ENCODE measurements at regions not wholly inside any gene's neighbourhood (a gene's known extent, or its start where the extent isn't known, plus 50 kb on each side); places are given as distances from the start of the nearest gene placed in this dataset.
"Not testable (repeated sequence)": the region's sequence is repeated elsewhere in the genome, so short reads cannot be mapped to it uniquely, and the experiment has no call there.

- Histone ChIP-seq H3K27ac (ENCODE audit: low read depth in 1 of 3, low read length in 2 of 3) (no peak overlapping the region), H3K36me3 (ENCODE audit: control insufficient read depth in 3 of 3, insufficient read depth in 2 of 3, low read depth in 1 of 3, low read length in 3 of 3) (no peaks in the 10 kb centered on the region), H3K4me1 (ENCODE audit: control insufficient read depth in 3 of 3, insufficient read depth in 2 of 3, low read depth in 1 of 3, low read length in 2 of 3) (peaks cover 0 to 2% (median 0%) of the 10 kb centered on the region in 3 donors), H3K9me3 (ENCODE audit: control insufficient read depth in 2 of 2, insufficient read depth in 1 of 2, low read depth in 1 of 2, low read length in 1 of 2) (no peaks in the 10 kb centered on the region), H3K4me3 (ENCODE audit: low read depth in 1 of 3, low read length in 3 of 3) (no peak overlapping the region), H3K27me3 (ENCODE audit: control insufficient read depth in 3 of 3, insufficient read depth in 3 of 3, low read length in 3 of 3) (no peaks in the 10 kb centered on the region)
- no peak for DNase-seq
- FAIRE-seq = no peak
- 72 to 81% (median 80%) methylated on average over 3 of the region's 3 CpGs for WGBS, 3 donors
Observed at GRCh38 chr3:40753951-40754350, 229.2 kb downstream of the ZNF621 start.

- Histone ChIP-seq H3K9me3 (ENCODE audit: control insufficient read depth in 2 of 2, insufficient read depth in 1 of 2, low read depth in 1 of 2, low read length in 1 of 2) (no peaks in the 10 kb centered on the region), H3K27me3 (ENCODE audit: control insufficient read depth in 3 of 3, insufficient read depth in 3 of 3, low read length in 3 of 3) (no peaks in the 10 kb centered on the region), H3K36me3 (ENCODE audit: control insufficient read depth in 3 of 3, insufficient read depth in 2 of 3, low read depth in 1 of 3, low read length in 3 of 3) (no peaks in the 10 kb centered on the region), H3K4me1 (ENCODE audit: control insufficient read depth in 3 of 3, insufficient read depth in 2 of 3, low read depth in 1 of 3, low read length in 2 of 3) (peaks cover 0 to 2% (median 0%) of the 10 kb centered on the region in 3 donors), H3K27ac (ENCODE audit: low read depth in 1 of 3, low read length in 2 of 3) (no peak overlapping the region), H3K4me3 (ENCODE audit: low read depth in 1 of 3, low read length in 3 of 3) (no peak overlapping the region)
- FAIRE-seq (no peak), DNase-seq (no peak)
- 26 to 60% (median 42%) methylated on average over 2 of the region's 2 CpGs for WGBS, 3 donors
Observed at GRCh38 chr3:40754994-40755393, 230.2 kb downstream of the ZNF621 start.

- 75 to 100% (median 87%) methylated on average over 1 of the region's 1 CpG for WGBS, 3 donors
- Histone ChIP-seq H3K27ac (ENCODE audit: low read depth in 1 of 3, low read length in 2 of 3) (no peak overlapping the region), H3K36me3 (ENCODE audit: control insufficient read depth in 3 of 3, insufficient read depth in 2 of 3, low read depth in 1 of 3, low read length in 3 of 3) (no peaks in the 10 kb centered on the region), H3K9me3 (ENCODE audit: control insufficient read depth in 2 of 2, insufficient read depth in 1 of 2, low read depth in 1 of 2, low read length in 1 of 2) (no peaks in the 10 kb centered on the region), H3K27me3 (ENCODE audit: control insufficient read depth in 3 of 3, insufficient read depth in 3 of 3, low read length in 3 of 3) (no peaks in the 10 kb centered on the region), H3K4me3 (ENCODE audit: low read depth in 1 of 3, low read length in 3 of 3) (no peak overlapping the region), H3K4me1 (ENCODE audit: control insufficient read depth in 3 of 3, insufficient read depth in 2 of 3, low read depth in 1 of 3, low read length in 2 of 3) (no peaks in the 10 kb centered on the region)
- DNase-seq = no peak
- no peak for FAIRE-seq
Observed at GRCh38 chr3:40756500-40756899, 231.7 kb downstream of the ZNF621 start.

GRCh38 chr3:40762771-40763170 is 238.0 kb downstream of the ZNF621 start:
- not testable (repeated sequence) for DNase-seq; H3K4me3 ChIP-seq (ENCODE audit: low read depth in 1 of 3, low read length in 3 of 3); H3K27ac ChIP-seq (ENCODE audit: low read depth in 1 of 3, low read length in 2 of 3); FAIRE-seq; H3K9me3 ChIP-seq (ENCODE audit: control insufficient read depth in 2 of 2, insufficient read depth in 1 of 2, low read depth in 1 of 2, low read length in 1 of 2); H3K36me3 ChIP-seq (ENCODE audit: control insufficient read depth in 3 of 3, insufficient read depth in 2 of 3, low read depth in 1 of 3, low read length in 3 of 3); H3K4me1 ChIP-seq (ENCODE audit: control insufficient read depth in 3 of 3, insufficient read depth in 2 of 3, low read depth in 1 of 3, low read length in 2 of 3); H3K27me3 ChIP-seq (ENCODE audit: control insufficient read depth in 3 of 3, insufficient read depth in 3 of 3, low read length in 3 of 3)
- WGBS, 3 donors = 69 to 82% (median 73%) methylated on average over 1 of the region's 1 CpG

GRCh38 chr3:40763807-40764206 is 239.0 kb downstream of the ZNF621 start:
- WGBS, 3 donors = 88 to 93% (median 92%) methylated on average over 4 of the region's 4 CpGs
- no peak for FAIRE-seq

GRCh38 chr3:40764747-40765146 is 240.0 kb downstream of the ZNF621 start:
- H3K27me3 ChIP-seq (ENCODE audit: control insufficient read depth in 3 of 3, insufficient read depth in 3 of 3, low read length in 3 of 3) = no peaks in the 10 kb centered on the region
- WGBS, 3 donors = 8 to 59% (median 26%) methylated on average over 2 of the region's 2 CpGs
- H3K27ac ChIP-seq (ENCODE audit: low read depth in 1 of 3, low read length in 2 of 3) = peak overlapping the region in 1 of 3 donors; percentile 25
- no peaks in the 10 kb centered on the region for H3K36me3 ChIP-seq (ENCODE audit: control insufficient read depth in 3 of 3, insufficient read depth in 2 of 3, low read depth in 1 of 3, low read length in 3 of 3)
- H3K4me3 ChIP-seq (ENCODE audit: low read depth in 1 of 3, low read length in 3 of 3) = no peak overlapping the region
- FAIRE-seq (no peak), DNase-seq (peak; percentile 49 to 52)
- H3K9me3 ChIP-seq (ENCODE audit: control insufficient read depth in 2 of 2, insufficient read depth in 1 of 2, low read depth in 1 of 2, low read length in 1 of 2) = peaks cover 0 to 3% of the 10 kb centered on the region in 2 donors
- H3K4me1 ChIP-seq (ENCODE audit: control insufficient read depth in 3 of 3, insufficient read depth in 2 of 3, low read depth in 1 of 3, low read length in 2 of 3) = peaks cover 0 to 6% (median 4%) of the 10 kb centered on the region in 3 donors

More at GRCh38 chr3:40763807-40764206, 239.0 kb downstream of the ZNF621 start:
- no peak for DNase-seq
- Histone ChIP-seq H3K27me3 (ENCODE audit: control insufficient read depth in 3 of 3, insufficient read depth in 3 of 3, low read length in 3 of 3) (no peaks in the 10 kb centered on the region), H3K4me1 (ENCODE audit: control insufficient read depth in 3 of 3, insufficient read depth in 2 of 3, low read depth in 1 of 3, low read length in 2 of 3) (peaks cover 0 to 6% (median 4%) of the 10 kb centered on the region in 3 donors), H3K9me3 (ENCODE audit: control insufficient read depth in 2 of 2, insufficient read depth in 1 of 2, low read depth in 1 of 2, low read length in 1 of 2) (peaks cover 0 to 3% of the 10 kb centered on the region in 2 donors), H3K27ac (ENCODE audit: low read depth in 1 of 3, low read length in 2 of 3) (no peak overlapping the region), H3K4me3 (ENCODE audit: low read depth in 1 of 3, low read length in 3 of 3) (no peak overlapping the region), H3K36me3 (ENCODE audit: control insufficient read depth in 3 of 3, insufficient read depth in 2 of 3, low read depth in 1 of 3, low read length in 3 of 3) (no peaks in the 10 kb centered on the region)

- Histone ChIP-seq H3K4me1 (ENCODE audit: control insufficient read depth in 3 of 3, insufficient read depth in 2 of 3, low read depth in 1 of 3, low read length in 2 of 3) (peaks cover 0 to 6% (median 4%) of the 10 kb centered on the region in 3 donors), H3K27me3 (ENCODE audit: control insufficient read depth in 3 of 3, insufficient read depth in 3 of 3, low read length in 3 of 3) (no peaks in the 10 kb centered on the region), H3K9me3 (ENCODE audit: control insufficient read depth in 2 of 2, insufficient read depth in 1 of 2, low read depth in 1 of 2, low read length in 1 of 2) (peaks cover 0 to 3% of the 10 kb centered on the region in 2 donors), H3K36me3 (ENCODE audit: control insufficient read depth in 3 of 3, insufficient read depth in 2 of 3, low read depth in 1 of 3, low read length in 3 of 3) (no peaks in the 10 kb centered on the region), H3K27ac (ENCODE audit: low read depth in 1 of 3, low read length in 2 of 3) (no peak overlapping the region), H3K4me3 (ENCODE audit: low read depth in 1 of 3, low read length in 3 of 3) (no peak overlapping the region)
- DNase-seq = no peak
- no peak for FAIRE-seq
- 36 to 48% (median 41%) methylated on average over 3 of the region's 3 CpGs for WGBS, 3 donors
Observed at GRCh38 chr3:40765884-40766283, 241.1 kb downstream of the ZNF621 start.

- Histone ChIP-seq H3K4me1 (ENCODE audit: control insufficient read depth in 3 of 3, insufficient read depth in 2 of 3, low read depth in 1 of 3, low read length in 2 of 3) (peaks cover 0 to 6% (median 4%) of the 10 kb centered on the region in 3 donors), H3K4me3 (ENCODE audit: low read depth in 1 of 3, low read length in 3 of 3) (no peak overlapping the region), H3K36me3 (ENCODE audit: control insufficient read depth in 3 of 3, insufficient read depth in 2 of 3, low read depth in 1 of 3, low read length in 3 of 3) (no peaks in the 10 kb centered on the region), H3K27me3 (ENCODE audit: control insufficient read depth in 3 of 3, insufficient read depth in 3 of 3, low read length in 3 of 3) (no peaks in the 10 kb centered on the region), H3K9me3 (ENCODE audit: control insufficient read depth in 2 of 2, insufficient read depth in 1 of 2, low read depth in 1 of 2, low read length in 1 of 2) (peaks cover 0 to 3% of the 10 kb centered on the region in 2 donors), H3K27ac (ENCODE audit: low read depth in 1 of 3, low read length in 2 of 3) (no peak overlapping the region)
- no peak for DNase-seq
- no peak for FAIRE-seq
- 85 to 94% (median 87%) methylated on average over 2 of the region's 2 CpGs for WGBS, 3 donors
Observed at GRCh38 chr3:40766396-40766795, 241.6 kb downstream of the ZNF621 start.

GRCh38 chr3:40768046-40768445 is 243.3 kb downstream of the ZNF621 start:
- WGBS, 3 donors = 89 to 98% (median 96%) methylated on average over 4 of the region's 4 CpGs
- Histone ChIP-seq H3K9me3 (ENCODE audit: control insufficient read depth in 2 of 2, insufficient read depth in 1 of 2, low read depth in 1 of 2, low read length in 1 of 2) (peaks cover 0 to 3% of the 10 kb centered on the region in 2 donors), H3K4me3 (ENCODE audit: low read depth in 1 of 3, low read length in 3 of 3) (no peak overlapping the region), H3K4me1 (ENCODE audit: control insufficient read depth in 3 of 3, insufficient read depth in 2 of 3, low read depth in 1 of 3, low read length in 2 of 3) (peaks cover 0 to 6% (median 4%) of the 10 kb centered on the region in 3 donors), H3K27ac (ENCODE audit: low read depth in 1 of 3, low read length in 2 of 3) (no peak overlapping the region), H3K36me3 (ENCODE audit: control insufficient read depth in 3 of 3, insufficient read depth in 2 of 3, low read depth in 1 of 3, low read length in 3 of 3) (no peaks in the 10 kb centered on the region), H3K27me3 (ENCODE audit: control insufficient read depth in 3 of 3, insufficient read depth in 3 of 3, low read length in 3 of 3) (no peaks in the 10 kb centered on the region)
- FAIRE-seq (no peak), DNase-seq (no peak)
